ENCODE measurements at regions not wholly inside any gene's neighbourhood (a gene's known extent, or its start where the extent isn't known, plus 50 kb on each side); places are given as distances from the start of the nearest gene placed in this dataset.

DNA sequence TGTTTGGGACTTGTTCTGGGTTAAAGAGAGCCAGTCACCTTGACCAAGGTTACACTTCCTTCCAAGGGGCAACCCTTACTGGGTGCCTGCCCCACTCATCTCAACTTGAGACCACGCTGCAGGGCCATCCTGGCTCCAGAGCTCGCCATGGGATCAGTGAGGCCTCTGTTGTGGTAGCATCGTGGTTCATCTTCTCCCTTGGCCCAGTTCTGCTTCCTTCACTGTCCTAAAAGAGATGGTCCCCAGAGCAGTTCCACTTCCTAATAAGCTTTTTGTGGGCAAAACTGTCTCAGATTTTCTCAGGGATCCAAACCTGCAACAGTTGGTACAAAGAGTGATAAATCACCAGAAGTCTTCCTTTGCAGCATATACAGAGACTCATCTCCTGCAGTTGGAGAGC, 165.9 kb upstream of the TMEM260 start:
- peak overlapping the region; percentile 59 to 82 (median 75) for H3K4me2 ChIP-seq
- H3K36me3 ChIP-seq: no peaks in the 10 kb centered on the region; a peak in 3 of 22 replicates
- H3K27me3 ChIP-seq: no peaks in the 10 kb centered on the region; a peak in 1 of 22 replicates
- H3K9ac ChIP-seq: no peak overlapping the region
- H4K20me1 ChIP-seq: no peaks in the 10 kb centered on the region
- H3K27ac ChIP-seq: peak overlapping the region in 2 of 11 experiments; percentile 14 to 38; a peak in 3 of 22 replicates
- TF ChIP-seq Cebpa-rat (IDR thresholded peaks at IDR 0.05): no peak
- H3K4me3 ChIP-seq: no peak overlapping the region
- H3K4me1 ChIP-seq: peaks cover 33 to 63% (median 49%) of the 10 kb centered on the region in 10 experiments
- peaks cover 24 to 43% (median 29%) of the 10 kb centered on the region in 11 experiments for H3K9me3 ChIP-seq (replicated peaks in 1 of 11)

DNA sequence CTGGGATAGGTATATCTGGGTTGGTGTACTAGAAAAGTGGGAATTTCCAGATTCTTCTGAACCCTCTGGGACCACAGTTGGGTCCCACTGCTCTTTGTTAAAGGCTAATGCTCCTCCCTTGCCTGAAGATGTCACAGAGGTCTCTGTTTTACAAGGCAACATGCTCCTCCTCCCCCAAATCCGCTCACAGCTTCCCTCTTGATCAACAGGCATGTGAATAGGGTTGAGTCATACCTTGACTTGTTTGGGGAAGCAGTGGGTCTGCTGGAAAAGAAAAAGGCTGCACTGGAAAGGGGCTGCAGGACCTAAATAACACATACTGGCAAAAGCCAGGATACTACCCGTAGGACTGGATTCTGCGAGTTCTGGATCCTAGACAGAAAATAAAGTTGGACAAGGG, 165.4 kb upstream of the TMEM260 start:
- Histone ChIP-seq H3K4me1 (peaks cover 33 to 64% (median 49%) of the 10 kb centered on the region in 10 experiments), H3K27ac (peak overlapping the region in 2 of 11 experiments; percentile 14 to 38; a peak in 4 of 22 replicates)

DNA sequence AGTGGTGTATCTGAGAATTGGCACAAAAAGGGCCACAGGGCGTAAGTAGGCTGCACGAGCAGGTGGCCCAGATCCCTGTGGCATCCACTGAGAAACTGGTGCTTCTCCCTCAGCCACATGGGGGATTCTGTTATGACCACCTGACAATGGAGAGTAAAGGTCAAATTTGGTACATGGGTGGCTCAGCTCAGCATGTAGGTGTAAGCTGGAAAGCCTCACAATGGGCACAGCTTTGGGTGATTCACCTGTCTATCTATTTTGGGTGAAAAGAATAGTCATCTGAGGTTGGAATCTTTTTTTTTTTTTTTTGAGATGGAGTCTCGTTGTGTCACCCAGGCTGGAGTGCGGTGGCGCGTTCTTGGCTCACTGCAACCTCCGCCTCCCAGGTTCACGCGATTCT, 163.4 kb upstream of the TMEM260 start:
- Histone ChIP-seq H3K4me1 (peaks cover 33 to 64% (median 49%) of the 10 kb centered on the region in 10 experiments), H3K27ac (no peak overlapping the region), H3K9me3 (replicated peaks in 1 of 11) (peaks cover 0 to 18% (median 4%) of the 10 kb centered on the region in 11 experiments; a peak in 12 of 22 replicates), H4K20me1 (no peaks in the 10 kb centered on the region), H3K4me2 (no peak overlapping the region), H3K36me3 (no peaks in the 10 kb centered on the region), H3K27me3 (peaks cover 0 to 8% (median 0%) of the 10 kb centered on the region in 11 experiments; a peak in 2 of 22 replicates), H3K9ac (no peak overlapping the region), H3K4me3 (no peak overlapping the region)
- TF ChIP-seq Cebpa-rat (IDR thresholded peaks at IDR 0.05): no peak

More for the DNA sequence above, 165.4 kb upstream of the TMEM260 start:
- no peak overlapping the region for H3K9ac ChIP-seq
- peaks cover 0 to under 1% (median 0%) of the 10 kb centered on the region in 11 experiments; a peak in 1 of 22 replicates for H3K27me3 ChIP-seq
- H3K4me3 ChIP-seq: no peak overlapping the region
- peaks cover 18 to 38% (median 24%) of the 10 kb centered on the region in 11 experiments for H3K9me3 ChIP-seq (replicated peaks in 1 of 11)
- H3K36me3 ChIP-seq: no peaks in the 10 kb centered on the region; a peak in 3 of 22 replicates
- no peak for TF ChIP-seq Cebpa-rat (IDR thresholded peaks at IDR 0.05)
- no peaks in the 10 kb centered on the region for H4K20me1 ChIP-seq
- peak overlapping the region; percentile 59 to 82 (median 75) for H3K4me2 ChIP-seq

DNA sequence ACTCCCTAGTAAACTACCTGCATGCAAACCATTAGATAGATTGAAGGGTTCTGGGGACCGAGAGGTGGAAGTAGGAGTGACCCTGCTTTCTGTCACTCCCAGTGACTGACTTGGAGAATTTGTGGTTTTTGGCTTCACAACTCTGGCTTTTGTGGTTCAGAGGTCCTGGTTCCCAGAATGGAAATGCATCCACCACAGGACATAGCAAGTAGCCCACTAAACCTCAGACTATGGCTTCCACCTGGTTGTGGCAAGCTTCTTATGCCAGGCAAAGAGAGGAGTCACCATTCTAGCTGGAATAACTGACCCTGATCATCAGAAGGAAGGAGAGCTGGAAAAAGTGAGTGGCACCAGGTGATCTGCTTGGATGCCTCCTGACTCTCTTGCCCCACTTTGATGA, 162.4 kb upstream of the TMEM260 start:
- Histone ChIP-seq H3K27me3 (peaks cover 0 to 8% (median 0%) of the 10 kb centered on the region in 11 experiments; a peak in 2 of 22 replicates), H3K36me3 (no peaks in the 10 kb centered on the region), H3K4me3 (no peak overlapping the region), H4K20me1 (no peaks in the 10 kb centered on the region), H3K27ac (no peak overlapping the region), H3K4me1 (peaks cover 27 to 55% (median 42%) of the 10 kb centered on the region in 10 experiments), H3K4me2 (peak overlapping the region in 8 of 11 experiments; percentile 19 to 55 (median 38); a peak in 16 of 22 replicates), H3K9ac (no peak overlapping the region), H3K9me3 (replicated peaks in 1 of 11) (peaks cover 0 to 18% (median 0%) of the 10 kb centered on the region in 11 experiments; a peak in 8 of 22 replicates)
- TF ChIP-seq Cebpa-rat (IDR thresholded peaks at IDR 0.05): no peak

DNA sequence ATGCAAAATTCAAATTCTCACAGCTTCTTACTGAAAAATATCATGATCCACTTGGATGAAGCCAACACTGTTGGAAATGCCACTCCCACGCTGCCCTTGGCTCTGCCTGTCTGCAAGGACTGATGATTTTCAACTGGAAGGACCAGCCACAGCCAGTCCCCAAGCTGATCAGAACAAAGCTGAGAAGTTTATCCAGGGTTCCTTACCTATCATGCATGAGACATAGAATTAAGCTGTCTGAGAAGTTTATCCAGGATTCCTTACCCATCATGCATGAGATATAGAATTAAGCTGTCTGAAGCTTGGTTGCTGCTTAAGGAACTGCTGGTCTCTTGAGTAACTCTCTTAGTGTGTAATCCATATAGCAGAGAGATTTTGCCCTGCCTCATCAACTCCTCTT, 159.8 kb upstream of the TMEM260 start:
- no peak overlapping the region for H3K27ac ChIP-seq

DNA sequence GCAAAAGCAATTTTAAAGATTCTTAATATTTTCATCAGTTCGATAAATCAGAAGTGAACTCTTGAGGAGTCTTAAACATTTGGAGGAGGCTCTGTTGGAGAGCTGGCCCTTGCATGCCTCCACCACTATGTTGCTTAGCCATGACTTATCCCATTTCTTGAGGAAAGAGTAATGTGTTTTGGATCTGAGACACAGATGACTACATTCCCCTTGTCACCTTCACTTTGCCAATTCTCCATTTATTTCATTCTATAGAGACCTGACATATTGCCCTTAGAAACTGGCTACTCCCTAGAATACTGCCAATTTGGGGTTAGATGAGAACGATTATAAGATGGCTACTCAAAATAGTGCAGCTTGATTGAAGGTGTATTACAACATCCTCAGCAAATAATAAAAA, 157.4 kb upstream of the TMEM260 start:
- H3K9me3 ChIP-seq (replicated peaks in 1 of 11): peaks cover 0 to 12% (median 4%) of the 10 kb centered on the region in 11 experiments; a peak in 7 of 22 replicates
- H3K4me2 ChIP-seq: peak overlapping the region in 1 of 11 experiments; percentile 86; a peak in 1 of 22 replicates
- no peak for TF ChIP-seq Cebpa-rat (IDR thresholded peaks at IDR 0.05)
- no peak overlapping the region for H3K9ac ChIP-seq
- no peaks in the 10 kb centered on the region for H4K20me1 ChIP-seq
- H3K27ac ChIP-seq: no peak overlapping the region
- no peak overlapping the region for H3K4me3 ChIP-seq
- no peaks in the 10 kb centered on the region for H3K36me3 ChIP-seq
- peaks cover 9 to 38% (median 30%) of the 10 kb centered on the region in 10 experiments for H3K4me1 ChIP-seq
- H3K27me3 ChIP-seq: peaks cover 0 to 8% (median 0%) of the 10 kb centered on the region in 11 experiments; a peak in 2 of 22 replicates

More for the DNA sequence above, 159.8 kb upstream of the TMEM260 start:
- no peaks in the 10 kb centered on the region for H4K20me1 ChIP-seq
- H3K4me1 ChIP-seq: peaks cover 10 to 50% (median 35%) of the 10 kb centered on the region in 10 experiments
- TF ChIP-seq Cebpa-rat (IDR thresholded peaks at IDR 0.05): no peak
- H3K9me3 ChIP-seq (replicated peaks in 1 of 11): peaks cover 0 to 19% (median 0%) of the 10 kb centered on the region in 11 experiments; a peak in 8 of 22 replicates
- H3K36me3 ChIP-seq: no peaks in the 10 kb centered on the region
- peaks cover 0 to 8% (median 0%) of the 10 kb centered on the region in 11 experiments; a peak in 2 of 22 replicates for H3K27me3 ChIP-seq
- no peak overlapping the region for H3K9ac ChIP-seq
- no peak overlapping the region for H3K4me2 ChIP-seq
- H3K4me3 ChIP-seq: no peak overlapping the region

DNA sequence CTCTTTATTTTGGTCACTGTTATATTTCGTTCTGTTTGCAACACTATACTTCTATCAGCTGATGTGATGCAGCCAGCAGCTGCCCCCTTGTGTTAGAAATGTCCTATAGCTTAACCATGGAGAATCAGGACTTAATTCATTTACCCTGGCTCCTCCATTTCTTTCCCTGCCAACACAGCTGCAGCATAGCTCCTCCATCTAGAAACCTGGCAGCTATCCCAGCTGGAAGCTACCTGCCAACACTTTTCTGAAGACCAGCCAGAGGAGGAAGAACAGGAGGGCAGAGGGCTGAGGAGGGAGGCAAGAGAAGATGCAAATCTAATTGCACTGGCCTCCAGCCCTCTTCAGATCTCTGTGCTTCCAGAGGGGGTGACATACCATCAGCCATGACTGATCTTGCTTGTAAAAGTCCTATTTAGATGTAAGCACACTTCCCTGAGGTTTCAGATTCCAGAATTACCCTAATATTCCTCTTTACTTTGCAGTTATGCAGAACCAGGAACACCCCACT, 156.8 kb upstream of the TMEM260 start:
- Histone ChIP-seq H3K9ac (no peak overlapping the region), H3K4me3 (no peak overlapping the region), H4K20me1 (no peaks in the 10 kb centered on the region), H3K4me1 (peaks cover 9 to 34% (median 26%) of the 10 kb centered on the region in 10 experiments), H3K36me3 (no peaks in the 10 kb centered on the region), H3K27ac (no peak overlapping the region), H3K4me2 (peak overlapping the region in 9 of 11 experiments; percentile 57 to 86 (median 71); a peak in 16 of 22 replicates), H3K27me3 (peaks cover 0 to 8% (median 0%) of the 10 kb centered on the region in 11 experiments; a peak in 2 of 22 replicates), H3K9me3 (replicated peaks in 1 of 11) (peaks cover 0 to 12% (median 4%) of the 10 kb centered on the region in 11 experiments; a peak in 7 of 22 replicates)
- TF ChIP-seq Cebpa-rat (IDR thresholded peaks at IDR 0.05): no peak

DNA sequence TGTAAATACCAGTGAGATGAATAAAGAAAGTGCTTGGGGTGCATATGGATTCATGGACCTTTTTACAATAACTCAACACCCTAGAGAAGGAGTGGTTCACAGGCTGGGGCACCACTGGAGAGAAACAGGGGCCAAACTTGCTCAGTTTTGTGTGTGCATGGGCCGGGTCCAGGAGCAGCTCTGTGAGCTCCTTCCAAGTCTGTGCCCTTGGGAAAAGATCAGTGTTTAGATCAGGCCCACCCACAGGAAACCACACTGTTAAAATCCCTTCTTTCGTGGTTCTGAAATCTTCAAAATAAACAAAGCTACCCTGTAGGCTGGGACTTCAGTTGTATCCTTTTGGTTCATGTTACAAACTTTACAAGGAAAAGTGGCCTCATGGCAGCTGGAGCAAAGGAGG, 156.1 kb upstream of the TMEM260 start:
- no peak for TF ChIP-seq Cebpa-rat (IDR thresholded peaks at IDR 0.05)
- Histone ChIP-seq H3K27ac (no peak overlapping the region), H3K36me3 (no peaks in the 10 kb centered on the region), H3K27me3 (peaks cover 0 to 8% (median 0%) of the 10 kb centered on the region in 11 experiments; a peak in 2 of 22 replicates), H3K9ac (peak overlapping the region in 5 of 11 experiments; percentile 11 to 45 (median 36); a peak in 4 of 22 replicates), H3K9me3 (replicated peaks in 1 of 11) (peaks cover 0 to 12% (median 4%) of the 10 kb centered on the region in 11 experiments; a peak in 7 of 22 replicates), H3K4me3 (peak overlapping the region in 1 of 10 experiments; percentile 3; a peak in 2 of 20 replicates), H4K20me1 (no peaks in the 10 kb centered on the region), H3K4me2 (peak overlapping the region; percentile 33 to 86 (median 70)), H3K4me1 (peaks cover 9 to 28% (median 20%) of the 10 kb centered on the region in 10 experiments)

DNA sequence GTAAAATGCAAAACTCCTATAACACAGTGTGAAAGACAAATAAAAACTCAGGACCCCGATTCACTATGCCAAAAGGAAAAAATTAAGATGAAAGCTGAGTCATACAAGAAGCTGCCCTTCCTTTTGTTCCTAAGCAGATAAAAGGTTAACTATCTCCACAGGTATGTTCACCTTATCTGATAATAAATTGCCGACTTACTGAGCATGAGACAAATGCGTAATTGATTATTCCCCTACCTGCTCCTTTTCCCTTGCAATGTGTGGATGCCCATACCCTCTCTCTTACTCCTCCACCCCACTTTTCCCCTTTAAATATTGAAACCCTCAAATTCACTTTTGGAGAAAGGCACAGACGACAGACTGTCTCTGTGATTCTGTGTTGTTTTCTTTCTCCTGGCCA, 148.6 kb upstream of the TMEM260 start:
- Histone ChIP-seq H4K20me1 (no peaks in the 10 kb centered on the region), H3K27me3 (no peaks in the 10 kb centered on the region), H3K4me1 (peaks cover 0 to 8% (median 0%) of the 10 kb centered on the region in 10 experiments; a peak in 2 of 20 replicates), H3K4me2 (no peak overlapping the region), H3K9ac (no peak overlapping the region), H3K4me3 (no peak overlapping the region), H3K9me3 (replicated peaks in 1 of 11) (peaks cover 7 to 13% (median 10%) of the 10 kb centered on the region in 11 experiments; a peak in 19 of 22 replicates), H3K27ac (no peak overlapping the region), H3K36me3 (no peaks in the 10 kb centered on the region)
- TF ChIP-seq Cebpa-rat (IDR thresholded peaks at IDR 0.05): no peak

Data from BLaER1 treated with 17β-estradiol and CSF1 and Interleukin-3, amounts not matched to agents 10 nM and 100 nM (cell line).